ENCODE measurements at regions not wholly inside any gene's neighbourhood (a gene's known extent, or its start where the extent isn't known, plus 50 kb on each side); places are given as distances from the start of the nearest gene placed in this dataset.
A peak's percentile ranks its signal among the peaks of the same experiment; 100 is the strongest.
"Not testable (repeated sequence)": the region's sequence is repeated elsewhere in the genome, so short reads cannot be mapped to it uniquely, and the experiment has no call there.

- H3K4me1 ChIP-seq (ENCODE audit: insufficient read depth, poor library complexity, severe bottlenecking); H3K27ac ChIP-seq (ENCODE audit: poor library complexity, severe bottlenecking); ATAC-seq (ENCODE audit: low read depth); DNase-seq (ENCODE audit: low spot score); H3K9me3 ChIP-seq (ENCODE audit: severe bottlenecking); H3K4me3 ChIP-seq (ENCODE audit: severe bottlenecking); H3K36me3 ChIP-seq (ENCODE audit: low read depth); H3K27me3 ChIP-seq (ENCODE audit: insufficient read depth, poor library complexity, severe bottlenecking): not testable (repeated sequence)
Observed at GRCh38 chr6:57809454-57809853, 492.0 kb downstream of the PRIM2 start.

DNA sequence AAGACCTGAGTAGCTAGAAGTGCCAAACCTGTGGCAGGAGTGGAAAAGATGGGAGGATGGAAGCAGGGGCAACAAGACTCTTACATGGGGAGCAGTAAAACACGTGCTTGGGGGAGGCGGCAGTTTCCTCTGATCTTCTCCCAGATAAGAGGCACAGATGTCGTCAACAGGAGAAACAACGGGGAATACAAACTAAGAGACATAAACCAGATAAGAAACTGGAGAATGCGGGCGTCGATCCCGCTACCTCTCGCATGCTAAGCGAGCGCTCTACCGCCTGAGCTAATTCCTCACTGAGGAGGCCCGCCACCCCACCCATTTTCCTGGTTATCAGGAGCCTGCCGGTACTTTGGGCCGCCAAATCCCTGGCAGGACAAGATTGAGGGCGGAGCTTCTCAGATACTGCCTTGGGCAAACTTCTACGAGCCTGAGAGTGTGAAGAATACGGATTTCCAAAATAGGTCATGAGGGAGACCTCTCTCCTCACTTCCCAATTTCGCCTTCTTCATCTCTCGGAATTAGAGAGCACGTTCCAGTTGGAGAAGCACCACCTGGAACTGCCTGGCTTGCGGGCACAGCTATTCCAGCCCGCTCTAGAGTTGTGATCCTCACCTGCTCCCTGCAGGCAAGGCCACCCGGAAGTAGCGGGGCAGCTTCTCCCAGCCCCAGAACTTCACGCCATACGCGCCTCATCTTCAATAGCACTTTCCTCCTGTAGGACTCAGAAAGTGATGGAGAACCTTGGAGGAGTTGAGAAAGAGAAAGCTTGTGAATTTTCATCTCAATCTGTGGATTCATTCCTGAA is 496.0 kb downstream of the PRIM2 start:
- not testable (repeated sequence) for H3K4me1 ChIP-seq (ENCODE audit: insufficient read depth, poor library complexity, severe bottlenecking); H3K27me3 ChIP-seq (ENCODE audit: insufficient read depth, poor library complexity, severe bottlenecking); H3K36me3 ChIP-seq (ENCODE audit: low read depth); H3K27ac ChIP-seq (ENCODE audit: poor library complexity, severe bottlenecking); H3K9me3 ChIP-seq (ENCODE audit: severe bottlenecking); ATAC-seq (ENCODE audit: low read depth); DNase-seq (ENCODE audit: low spot score); H3K4me3 ChIP-seq (ENCODE audit: severe bottlenecking)

- not testable (repeated sequence) for H3K27me3 ChIP-seq (ENCODE audit: insufficient read depth, poor library complexity, severe bottlenecking); ATAC-seq (ENCODE audit: low read depth); H3K4me3 ChIP-seq (ENCODE audit: severe bottlenecking); H3K9me3 ChIP-seq (ENCODE audit: severe bottlenecking); H3K36me3 ChIP-seq (ENCODE audit: low read depth); H3K27ac ChIP-seq (ENCODE audit: poor library complexity, severe bottlenecking); DNase-seq (ENCODE audit: low spot score); H3K4me1 ChIP-seq (ENCODE audit: insufficient read depth, poor library complexity, severe bottlenecking)
Observed at GRCh38 chr6:57815826-57816225, 498.4 kb downstream of the PRIM2 start.

DNA sequence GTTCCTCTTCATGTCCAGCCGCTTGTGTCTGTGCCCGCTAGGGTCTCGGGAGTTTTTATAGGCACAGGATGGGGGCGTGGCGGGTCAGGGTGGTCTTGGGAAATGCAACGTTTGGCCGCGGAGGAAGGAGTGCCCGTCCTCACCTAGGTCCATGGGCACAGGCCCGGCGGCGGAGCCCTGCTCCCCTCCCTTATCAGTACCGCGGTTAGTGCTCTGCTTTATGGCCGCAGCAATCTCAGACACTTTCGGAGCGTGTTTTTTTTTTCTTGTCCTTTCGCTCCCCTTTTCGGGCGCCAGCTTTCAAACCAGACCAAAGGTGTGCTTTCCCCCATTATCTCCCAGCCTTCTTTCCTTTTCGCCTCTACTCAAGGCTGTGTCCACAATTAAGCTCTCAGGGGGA is 503.9 kb downstream of the PRIM2 start:
- ATAC-seq (ENCODE audit: low read depth); H3K36me3 ChIP-seq (ENCODE audit: low read depth); H3K4me3 ChIP-seq (ENCODE audit: severe bottlenecking); H3K4me1 ChIP-seq (ENCODE audit: insufficient read depth, poor library complexity, severe bottlenecking); H3K9me3 ChIP-seq (ENCODE audit: severe bottlenecking); DNase-seq (ENCODE audit: low spot score); H3K27me3 ChIP-seq (ENCODE audit: insufficient read depth, poor library complexity, severe bottlenecking); H3K27ac ChIP-seq (ENCODE audit: poor library complexity, severe bottlenecking): not testable (repeated sequence)

GRCh38 chr6:57822448-57822847 is 505.0 kb downstream of the PRIM2 start:
- H3K9me3 ChIP-seq (ENCODE audit: severe bottlenecking); H3K36me3 ChIP-seq (ENCODE audit: low read depth); H3K4me1 ChIP-seq (ENCODE audit: insufficient read depth, poor library complexity, severe bottlenecking); ATAC-seq (ENCODE audit: low read depth); H3K27me3 ChIP-seq (ENCODE audit: insufficient read depth, poor library complexity, severe bottlenecking); H3K27ac ChIP-seq (ENCODE audit: poor library complexity, severe bottlenecking); H3K4me3 ChIP-seq (ENCODE audit: severe bottlenecking); DNase-seq (ENCODE audit: low spot score): not testable (repeated sequence)

GRCh38 chr6:57822896-57823358 is 505.5 kb downstream of the PRIM2 start:
- no peak overlapping the region for H3K4me3 ChIP-seq (ENCODE audit: severe bottlenecking)
- H3K27ac ChIP-seq (ENCODE audit: poor library complexity, severe bottlenecking): no peak overlapping the region
- DNase-seq (ENCODE audit: low spot score) (no peak), ATAC-seq (ENCODE audit: low read depth) (no peak)
- H3K9me3 ChIP-seq (ENCODE audit: severe bottlenecking): no peaks in the 10 kb centered on the region
- no peaks in the 10 kb centered on the region for H3K27me3 ChIP-seq (ENCODE audit: insufficient read depth, poor library complexity, severe bottlenecking)
- no peak for TF ChIP-seq CTCF (IDR thresholded peaks at IDR 0.05; ENCODE audit: poor library complexity, severe bottlenecking)
- no peaks in the 10 kb centered on the region for H3K4me1 ChIP-seq (ENCODE audit: insufficient read depth, poor library complexity, severe bottlenecking)
- no peaks in the 10 kb centered on the region for H3K36me3 ChIP-seq (ENCODE audit: low read depth)

GRCh38 chr6:57837622-57838209 is 520.3 kb downstream of the PRIM2 start:
- H3K9me3 ChIP-seq (ENCODE audit: severe bottlenecking); H3K27me3 ChIP-seq (ENCODE audit: insufficient read depth, poor library complexity, severe bottlenecking); ATAC-seq (ENCODE audit: low read depth); H3K27ac ChIP-seq (ENCODE audit: poor library complexity, severe bottlenecking); H3K36me3 ChIP-seq (ENCODE audit: low read depth); H3K4me3 ChIP-seq (ENCODE audit: severe bottlenecking); H3K4me1 ChIP-seq (ENCODE audit: insufficient read depth, poor library complexity, severe bottlenecking); DNase-seq (ENCODE audit: low spot score): not testable (repeated sequence)

DNA sequence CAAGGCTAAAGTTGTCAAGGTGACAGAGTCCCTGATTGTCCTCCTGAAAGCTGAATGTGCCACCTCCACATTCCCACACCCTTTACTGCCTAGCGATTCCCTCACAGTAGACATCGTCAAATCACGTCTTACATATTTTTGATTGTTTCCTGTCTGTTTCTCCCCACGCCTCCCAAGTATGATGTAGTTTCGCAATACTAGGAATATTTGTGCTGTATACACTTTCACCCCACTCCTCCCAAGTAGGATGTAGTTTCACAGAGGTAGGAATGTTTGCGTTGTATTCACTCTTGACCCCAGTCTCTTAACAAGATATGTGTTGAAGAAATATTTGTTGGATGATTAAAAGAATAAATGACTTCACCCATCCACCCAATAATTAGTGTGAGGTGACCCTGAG is 524.1 kb downstream of the PRIM2 start:
- not testable (repeated sequence) for DNase-seq (ENCODE audit: low spot score); ATAC-seq (ENCODE audit: low read depth); H3K4me3 ChIP-seq (ENCODE audit: severe bottlenecking); H3K9me3 ChIP-seq (ENCODE audit: severe bottlenecking); H3K27me3 ChIP-seq (ENCODE audit: insufficient read depth, poor library complexity, severe bottlenecking); H3K36me3 ChIP-seq (ENCODE audit: low read depth); H3K27ac ChIP-seq (ENCODE audit: poor library complexity, severe bottlenecking); H3K4me1 ChIP-seq (ENCODE audit: insufficient read depth, poor library complexity, severe bottlenecking)

GRCh38 chr6:57853745-57854407 is 536.4 kb downstream of the PRIM2 start:
- peak; percentile 95 for ATAC-seq (ENCODE audit: low read depth)
- not testable (repeated sequence) for H3K4me1 ChIP-seq (ENCODE audit: insufficient read depth, poor library complexity, severe bottlenecking); H3K4me3 ChIP-seq (ENCODE audit: severe bottlenecking); H3K9me3 ChIP-seq (ENCODE audit: severe bottlenecking); H3K36me3 ChIP-seq (ENCODE audit: low read depth); H3K27ac ChIP-seq (ENCODE audit: poor library complexity, severe bottlenecking); DNase-seq (ENCODE audit: low spot score)
- peaks cover 16% of the 10 kb centered on the region for H3K27me3 ChIP-seq (ENCODE audit: insufficient read depth, poor library complexity, severe bottlenecking)

- not testable (repeated sequence) for H3K4me1 ChIP-seq (ENCODE audit: insufficient read depth, poor library complexity, severe bottlenecking); H3K9me3 ChIP-seq (ENCODE audit: severe bottlenecking); H3K36me3 ChIP-seq (ENCODE audit: low read depth); H3K27me3 ChIP-seq (ENCODE audit: insufficient read depth, poor library complexity, severe bottlenecking); H3K27ac ChIP-seq (ENCODE audit: poor library complexity, severe bottlenecking); DNase-seq (ENCODE audit: low spot score); ATAC-seq (ENCODE audit: low read depth); H3K4me3 ChIP-seq (ENCODE audit: severe bottlenecking)
Observed at GRCh38 chr6:57860481-57861315, 543.3 kb downstream of the PRIM2 start.

Measured in RWPE2 (cell line).